HG02885 (cell line): ENCODE measurements at regions not wholly inside any gene's neighbourhood (a gene's known extent, or its start where the extent isn't known, plus 50 kb on each side); places are given as distances from the start of the nearest gene placed in this dataset.
A peak's percentile ranks its signal among the peaks of the same experiment; 100 is the strongest.

Experiments
- ATAC-seq: cut with Tn5 transposase; IDR thresholded peaks from one replicate; pipeline ENCODE4 v1.9.1; 2021; ENCODE audit warnings: mild to moderate bottlenecking; ENCODE audit not compliant: unreplicated experiment, poor library complexity

- no peak for ATAC-seq
Observed at GRCh38 chr1:116819081-116819480, 64.9 kb downstream of the CD2 start.

- no peak for ATAC-seq
Observed at GRCh38 chr1:116820369-116820768, 66.1 kb downstream of the CD2 start.

- ATAC-seq, result no peak
Observed at GRCh38 chr1:116821763-116822162, 67.5 kb downstream of the CD2 start.

GRCh38 chr1:116824631-116825206 is 70.5 kb downstream of the CD2 start:
- ATAC-seq, result no peak

GRCh38 chr1:116825207-116825719 is 71.0 kb downstream of the CD2 start:
- no peak for ATAC-seq

DNA sequence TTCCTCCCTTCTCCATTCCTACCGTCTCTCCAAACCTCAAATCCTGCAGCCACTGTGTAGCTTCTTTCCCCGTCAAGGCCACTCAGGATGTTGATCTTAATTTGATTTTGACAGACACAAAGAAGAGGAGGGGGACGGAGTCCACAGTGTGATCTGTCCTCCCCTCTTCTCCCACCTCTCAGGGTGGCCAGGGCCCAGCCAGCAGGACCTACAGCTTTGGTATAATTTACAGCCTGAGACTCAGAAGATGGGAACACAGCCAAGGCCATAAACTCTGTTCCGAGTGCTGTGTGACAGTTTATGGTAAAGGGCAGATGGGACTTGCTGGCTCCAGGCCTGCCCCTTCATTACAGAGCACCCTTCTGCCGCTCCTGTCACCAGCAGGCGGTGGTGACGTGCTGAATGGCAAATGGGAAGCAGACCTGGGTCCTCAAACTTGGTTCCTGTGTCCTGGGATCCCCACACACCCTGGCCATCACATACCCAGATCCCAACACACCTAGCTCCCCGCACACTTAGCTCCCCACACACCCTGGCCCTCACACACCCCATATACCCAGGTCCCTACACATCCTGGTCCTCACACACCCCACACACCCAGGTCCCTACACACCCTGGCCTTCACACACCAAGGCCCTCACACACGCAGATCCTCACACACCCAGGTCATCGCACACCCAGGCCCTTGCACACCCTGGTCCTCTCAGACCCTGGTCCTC is 71.6 kb downstream of the CD2 start:
- no peak for ATAC-seq

GRCh38 chr1:116826818-116827606 is 72.8 kb downstream of the CD2 start:
- ATAC-seq, result peak; percentile 89

- no peak for ATAC-seq
Observed at GRCh38 chr1:116827607-116828105, 73.4 kb downstream of the CD2 start.

DNA sequence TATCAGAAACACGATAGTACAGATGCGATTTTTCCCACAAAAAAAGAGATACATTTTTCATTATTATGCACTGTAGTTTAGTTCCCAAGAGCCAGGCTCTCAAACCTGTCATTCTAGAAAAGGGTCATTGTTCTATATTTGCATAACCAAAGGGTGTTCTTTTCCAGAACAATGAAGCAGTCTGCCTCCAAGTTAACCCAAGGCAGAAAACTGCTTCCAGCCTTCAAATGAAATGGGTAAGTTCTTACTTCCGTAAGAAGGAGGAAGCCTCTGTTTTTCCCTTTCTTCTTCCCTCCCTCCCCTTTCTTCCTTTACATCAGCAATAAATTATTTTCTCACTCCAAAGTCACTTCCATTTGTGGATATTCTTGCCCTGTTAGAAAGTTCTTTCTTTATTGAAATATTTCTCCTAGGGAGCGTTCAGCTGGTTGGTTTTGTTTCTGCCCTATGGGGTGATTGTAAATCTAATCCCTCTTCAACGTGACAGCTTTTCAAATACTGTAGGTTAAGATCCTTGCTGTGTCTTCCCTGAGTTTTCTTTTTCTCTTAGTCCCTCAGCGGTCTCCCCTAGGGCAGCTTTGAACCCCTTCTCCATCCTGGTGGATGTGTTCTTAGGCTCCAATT is 77.3 kb upstream of the PTGFRN start:
- ATAC-seq, result no peak

GRCh38 chr1:116832932-116833578 is 76.7 kb upstream of the PTGFRN start:
- no peak for ATAC-seq

- ATAC-seq, result no peak
Observed at GRCh38 chr1:116833718-116834117, 76.0 kb upstream of the PTGFRN start.

GRCh38 chr1:116834595-116834994 is 75.1 kb upstream of the PTGFRN start:
- no peak for ATAC-seq

DNA sequence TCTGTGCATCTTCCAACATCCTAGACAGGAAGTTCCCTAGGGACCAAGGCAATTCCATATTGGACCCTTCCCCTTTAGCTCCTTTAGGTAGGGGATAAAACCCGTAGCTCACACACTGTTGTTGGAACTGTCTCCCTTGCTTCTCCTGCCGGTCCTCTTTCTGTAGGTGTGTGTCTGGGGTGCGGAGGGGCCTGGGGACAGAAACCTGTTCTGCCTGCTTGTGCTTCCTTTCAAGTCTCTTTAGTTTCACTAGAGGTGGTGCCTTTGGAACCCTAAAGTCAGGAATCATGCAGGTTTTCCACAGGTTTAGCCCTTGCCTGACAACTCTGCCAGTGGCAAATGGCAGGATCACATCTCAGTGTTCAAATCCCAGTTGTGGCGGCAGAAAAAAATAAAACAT is 74.6 kb upstream of the PTGFRN start:
- no peak for ATAC-seq

- ATAC-seq, result no peak
Observed at GRCh38 chr1:116836099-116836498, 73.6 kb upstream of the PTGFRN start.

DNA sequence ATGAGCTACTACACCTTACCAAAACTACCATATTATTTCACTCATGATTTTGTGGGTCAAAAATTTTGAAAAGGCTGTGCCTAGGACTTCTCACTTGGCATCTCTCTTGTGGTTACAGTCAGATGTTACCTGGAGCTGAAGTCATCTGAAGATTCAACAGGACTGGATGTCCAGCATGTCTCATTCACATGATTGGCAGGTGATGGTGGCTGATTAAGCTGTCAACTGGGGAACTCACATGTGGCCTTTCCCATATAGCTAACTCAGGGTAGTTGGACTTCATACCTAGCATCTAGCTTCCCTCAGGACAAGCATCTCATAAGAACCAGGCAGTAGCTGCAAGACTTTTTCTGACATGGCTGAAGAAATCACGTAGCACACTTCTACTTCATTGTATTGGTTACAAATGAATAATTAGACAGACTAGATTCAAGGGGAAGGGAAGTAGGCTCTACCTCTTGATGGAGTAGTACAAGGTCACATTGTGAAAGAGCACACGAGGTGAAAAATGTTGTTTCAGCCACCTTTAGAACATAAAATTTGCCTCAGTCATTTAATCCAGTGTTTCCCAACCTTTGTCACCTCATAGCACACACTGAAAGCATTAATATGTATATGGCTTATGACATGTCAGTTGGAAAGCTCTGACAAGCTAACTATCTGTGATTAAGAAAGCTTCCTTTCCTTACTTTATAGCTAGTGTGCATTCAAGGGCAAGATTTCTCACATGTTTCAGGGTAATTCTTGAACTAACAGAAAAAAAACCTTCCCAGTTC is 68.0 kb upstream of the PTGFRN start:
- ATAC-seq, result no peak

DNA sequence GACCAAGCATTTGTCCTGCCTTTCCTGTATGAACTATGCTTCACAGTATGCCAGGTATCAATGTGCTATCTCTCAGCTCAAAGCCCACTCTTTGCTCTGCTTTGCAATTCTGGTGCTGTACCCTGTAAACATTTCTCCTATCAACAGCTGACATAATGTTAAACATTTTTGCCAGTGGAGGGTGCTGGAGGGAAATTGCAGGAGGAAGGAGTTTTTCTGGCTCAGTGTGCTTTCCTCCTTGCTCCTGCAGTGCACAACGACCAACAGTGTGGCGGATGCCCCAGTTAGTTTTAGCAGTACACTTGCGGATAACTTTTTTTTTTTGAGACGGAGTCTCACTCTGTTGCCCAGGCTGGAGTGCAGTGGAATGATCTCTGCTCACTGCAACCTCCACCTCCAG is 67.1 kb upstream of the PTGFRN start:
- no peak for ATAC-seq

DNA sequence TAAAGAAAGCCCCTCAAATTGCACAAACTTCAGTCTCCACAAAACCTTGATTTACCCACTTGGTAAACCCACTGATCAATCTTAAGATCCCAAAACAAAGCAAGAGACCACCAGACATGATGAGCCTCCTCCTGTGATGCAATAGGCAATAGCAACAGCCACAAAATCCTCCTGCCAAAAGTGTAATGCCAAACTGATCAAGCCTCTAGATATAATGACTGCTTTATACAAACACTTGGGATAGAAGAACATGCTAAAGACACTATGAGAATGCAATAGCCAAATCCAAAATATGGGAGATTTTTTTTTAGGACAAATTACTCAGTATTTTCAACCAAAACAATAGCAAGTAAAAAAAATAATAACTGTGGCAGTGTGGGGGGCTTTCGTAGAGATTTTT is 64.9 kb upstream of the PTGFRN start:
- no peak for ATAC-seq

- no peak for ATAC-seq
Observed at GRCh38 chr1:116847190-116847589, 62.5 kb upstream of the PTGFRN start.
